OCI-LY7 (cell line): ENCODE measurements at regions not wholly inside any gene's neighbourhood (a gene's known extent, or its start where the extent isn't known, plus 50 kb on each side); places are given as distances from the start of the nearest gene placed in this dataset.

Experiments
- CTCF ChIP-seq: fragments of 200-600 bp; sonication (generic); conservative IDR thresholded peaks from 2 replicates; pipeline ENCODE4 v1.5.1; 2014; ENCODE audit warnings: mild to moderate bottlenecking, antibody characterized with exemption, low read length, moderate library complexity, mixed read lengths
- EZH2phosphoT487 ChIP-seq: fragments of 200-600 bp; sonication (generic); IDR thresholded peaks from 2 replicates; pipeline ENCODE4 v1.6.1; 2018; ENCODE audit warnings: low read depth, borderline replicate concordance, mild to moderate bottlenecking, mixed run types, antibody characterized with exemption, low read length, moderate library complexity, mixed read lengths

GRCh38 chr11:62048100-62048499 is 75.7 kb upstream of the INCENP start:
- TF ChIP-seq CTCF (no peak), EZH2phosphoT487 (no peak)
